SK-N-SH (cell line): ENCODE measurements at regions not wholly inside any gene's neighbourhood (a gene's known extent, or its start where the extent isn't known, plus 50 kb on each side); places are given as distances from the start of the nearest gene placed in this dataset.

Experiments used
- YY1 ChIP-seq: IDR thresholded peaks from 2 replicates; pipeline ENCODE4 v1.4.0; 2012; ENCODE audit warnings: low read depth, mild to moderate bottlenecking
- TF ChIP-seq, protein P1 (sequence below): IDR thresholded peaks from 2 replicates; pipeline ENCODE4 v1.6.1; 2012; ENCODE audit warnings: mild to moderate bottlenecking, low read depth, low read length, moderate library complexity
- TF ChIP-seq, protein P2 (sequence below): IDR thresholded peaks from 2 replicates; pipeline ENCODE4 v1.4.0; 2012; ENCODE audit warnings: low read depth

DNA sequence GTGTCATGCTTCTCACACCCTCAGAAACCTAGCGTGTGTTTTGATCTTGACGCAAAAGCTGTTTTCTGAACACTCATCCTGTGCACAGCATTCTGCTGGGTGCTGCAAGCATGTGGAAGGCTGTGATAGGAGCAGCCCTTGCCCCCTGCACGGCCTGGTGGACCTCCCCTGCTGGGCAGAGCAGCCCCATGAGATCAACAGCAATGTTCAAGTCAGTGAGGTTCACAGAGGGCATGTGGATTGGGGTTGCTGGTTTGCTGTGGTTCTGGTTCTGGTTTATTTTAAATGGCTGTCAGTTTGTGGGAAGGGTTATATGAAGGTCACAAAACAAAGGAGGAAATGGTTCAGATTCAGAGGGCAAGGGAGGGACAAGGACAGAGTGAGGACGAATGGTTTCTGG, 71.3 kb downstream of the SOWAHC start:
- TF ChIP-seq, protein P1, sequence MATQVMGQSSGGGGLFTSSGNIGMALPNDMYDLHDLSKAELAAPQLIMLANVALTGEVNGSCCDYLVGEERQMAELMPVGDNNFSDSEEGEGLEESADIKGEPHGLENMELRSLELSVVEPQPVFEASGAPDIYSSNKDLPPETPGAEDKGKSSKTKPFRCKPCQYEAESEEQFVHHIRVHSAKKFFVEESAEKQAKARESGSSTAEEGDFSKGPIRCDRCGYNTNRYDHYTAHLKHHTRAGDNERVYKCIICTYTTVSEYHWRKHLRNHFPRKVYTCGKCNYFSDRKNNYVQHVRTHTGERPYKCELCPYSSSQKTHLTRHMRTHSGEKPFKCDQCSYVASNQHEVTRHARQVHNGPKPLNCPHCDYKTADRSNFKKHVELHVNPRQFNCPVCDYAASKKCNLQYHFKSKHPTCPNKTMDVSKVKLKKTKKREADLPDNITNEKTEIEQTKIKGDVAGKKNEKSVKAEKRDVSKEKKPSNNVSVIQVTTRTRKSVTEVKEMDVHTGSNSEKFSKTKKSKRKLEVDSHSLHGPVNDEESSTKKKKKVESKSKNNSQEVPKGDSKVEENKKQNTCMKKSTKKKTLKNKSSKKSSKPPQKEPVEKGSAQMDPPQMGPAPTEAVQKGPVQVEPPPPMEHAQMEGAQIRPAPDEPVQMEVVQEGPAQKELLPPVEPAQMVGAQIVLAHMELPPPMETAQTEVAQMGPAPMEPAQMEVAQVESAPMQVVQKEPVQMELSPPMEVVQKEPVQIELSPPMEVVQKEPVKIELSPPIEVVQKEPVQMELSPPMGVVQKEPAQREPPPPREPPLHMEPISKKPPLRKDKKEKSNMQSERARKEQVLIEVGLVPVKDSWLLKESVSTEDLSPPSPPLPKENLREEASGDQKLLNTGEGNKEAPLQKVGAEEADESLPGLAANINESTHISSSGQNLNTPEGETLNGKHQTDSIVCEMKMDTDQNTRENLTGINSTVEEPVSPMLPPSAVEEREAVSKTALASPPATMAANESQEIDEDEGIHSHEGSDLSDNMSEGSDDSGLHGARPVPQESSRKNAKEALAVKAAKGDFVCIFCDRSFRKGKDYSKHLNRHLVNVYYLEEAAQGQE: no peak
- TF ChIP-seq, protein P2, sequence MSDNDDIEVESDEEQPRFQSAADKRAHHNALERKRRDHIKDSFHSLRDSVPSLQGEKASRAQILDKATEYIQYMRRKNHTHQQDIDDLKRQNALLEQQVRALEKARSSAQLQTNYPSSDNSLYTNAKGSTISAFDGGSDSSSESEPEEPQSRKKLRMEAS: no peak
- TF ChIP-seq YY1: no peak
